ENCODE measurements at regions not wholly inside any gene's neighbourhood (a gene's known extent, or its start where the extent isn't known, plus 50 kb on each side); places are given as distances from the start of the nearest gene placed in this dataset.

GRCh38 chr21:38898422-38899096 lies 92.8 kb downstream of the ETS2 start:
- no peaks in the 10 kb centered on the region for H3K9me2 ChIP-seq (replicated peaks; ENCODE audit: low read length)
- H3K27ac ChIP-seq (ENCODE audit: low read length), result 0 out of 2 replicates have a peak overlapping the region, but pooled peaks have one; percentile 5
- peak; percentile 77 for DNase-seq
- no peaks in the 10 kb centered on the region for H3F3A ChIP-seq (ENCODE audit: low read length, unreplicated experiment)
- H2AFZ ChIP-seq (ENCODE audit: low read length), result no peak overlapping the region
- intact Hi-C loops (cut with micrococcal nuclease), result loop anchor here (5.0 kb wide), 1 partner anchor 76 kb away; no protein-coding TSS in a partner anchor
- no peaks in the 10 kb centered on the region for H3K27me3 ChIP-seq (ENCODE audit: low read length)
- H3K36me3 ChIP-seq (ENCODE audit: low read depth, low read length), result no peaks in the 10 kb centered on the region
- no peaks in the 10 kb centered on the region for H3K9me3 ChIP-seq (ENCODE audit: low read length)
- ChIA-PET CTCF (interaction anchor here (0.8 kb wide), 1 partner anchor 93 kb away, joined by 3 read pairs; the partner anchor contains the start of gene ETS2), POLR2A (ENCODE audit: unreplicated experiment) (interaction anchor here (0.6 kb wide), 1 partner anchor 15 kb away, joined by 9 read pairs; no protein-coding TSS in a partner anchor)
- H3K4me3 ChIP-seq (ENCODE audit: low read length), result no peak overlapping the region
- TF ChIP-seq CTCF (conservative IDR thresholded peaks at IDR 0.05; ENCODE audit: low read depth, low read length) (no peak), EZH2 (IDR thresholded peaks at IDR 0.05; ENCODE audit: low read length, unreplicated experiment) (no peak), EZH2phosphoT487 (IDR thresholded peaks at IDR 0.05; ENCODE audit: borderline replicate concordance, low read length) (no peak)
- H4K20me1 ChIP-seq (ENCODE audit: low read length), result no peaks in the 10 kb centered on the region
- ATAC-seq, result peak; percentile 91
- no TSS peak for BruUV-seq (replicated peaks)
- H3K4me1 ChIP-seq (ENCODE audit: insufficient read depth, low read length), result peaks cover 23% of the 10 kb centered on the region
- H3K79me2 ChIP-seq (ENCODE audit: low read length), result no peaks in the 10 kb centered on the region
- H3K4me2 ChIP-seq (ENCODE audit: low read length), result peak overlapping the region; percentile 23
- no peak overlapping the region for H3K9ac ChIP-seq (ENCODE audit: low read length)

GRCh38 chr21:38897532-38898421 lies 92.0 kb downstream of the ETS2 start:
- no peaks in the 10 kb centered on the region for H3K27me3 ChIP-seq (ENCODE audit: low read length)
- no peak for DNase-seq
- POLR2A ChIA-PET (ENCODE audit: unreplicated experiment), result no interaction called here
- TSS peak; percentile 53 for BruUV-seq (replicated peaks)
- no peak overlapping the region for H2AFZ ChIP-seq (ENCODE audit: low read length)
- TF ChIP-seq CTCF (conservative IDR thresholded peaks at IDR 0.05; ENCODE audit: low read depth, low read length) (no peak), EZH2phosphoT487 (IDR thresholded peaks at IDR 0.05; ENCODE audit: borderline replicate concordance, low read length) (no peak), EZH2 (IDR thresholded peaks at IDR 0.05; ENCODE audit: low read length, unreplicated experiment) (no peak)
- intact Hi-C loops (cut with micrococcal nuclease), result loop anchor here (5.0 kb wide), 1 partner anchor 75 kb away; no protein-coding TSS in a partner anchor
- no peaks in the 10 kb centered on the region for H3K36me3 ChIP-seq (ENCODE audit: low read depth, low read length)
- H3K9me2 ChIP-seq (replicated peaks; ENCODE audit: low read length), result no peaks in the 10 kb centered on the region
- H3K9me3 ChIP-seq (ENCODE audit: low read length), result no peaks in the 10 kb centered on the region
- ATAC-seq, result peak; percentile 10; the same call in 1 of the 2 replicates
- H3K4me1 ChIP-seq (ENCODE audit: insufficient read depth, low read length), result peaks cover 23% of the 10 kb centered on the region
- no peaks in the 10 kb centered on the region for H3F3A ChIP-seq (ENCODE audit: low read length, unreplicated experiment)
- H3K4me2 ChIP-seq (ENCODE audit: low read length), result peak overlapping the region; percentile 23
- no peak overlapping the region for H3K4me3 ChIP-seq (ENCODE audit: low read length)
- CTCF ChIA-PET, result interaction anchor here (0.8 kb wide), 1 partner anchor 92 kb away, joined by 3 read pairs; the partner anchor contains the start of gene ETS2
- H3K9ac ChIP-seq (ENCODE audit: low read length), result no peak overlapping the region
- H3K79me2 ChIP-seq (ENCODE audit: low read length), result no peaks in the 10 kb centered on the region
- H3K27ac ChIP-seq (ENCODE audit: low read length), result no peak overlapping the region
- H4K20me1 ChIP-seq (ENCODE audit: low read length), result no peaks in the 10 kb centered on the region
